H9 (cell line): ENCODE measurements at regions not wholly inside any gene's neighbourhood (a gene's known extent, or its start where the extent isn't known, plus 50 kb on each side); places are given as distances from the start of the nearest gene placed in this dataset.

Source experiments
- DNase-seq: peaks from one replicate; pipeline ENCODE4 v3.0.0-alpha.2; 2017
- H2AFZ ChIP-seq: one replicate; pipeline ENCODE4 v1.6.1; 2013; ENCODE audit warnings: mild to moderate bottlenecking, low read length, control low read depth, moderate library complexity
- H2AK5ac ChIP-seq: 2 replicates; pipeline ENCODE4 v1.6.1; 2013; ENCODE audit warnings: low read length, control low read depth, mixed read lengths; ENCODE audit not compliant: insufficient read length
- H2BK120ac ChIP-seq: one replicate; pipeline ENCODE4 v1.6.1; 2013; ENCODE audit warnings: low read depth, mild to moderate bottlenecking, low read length, control low read depth, inconsistent platforms; ENCODE audit not compliant: poor library complexity, severe bottlenecking
- H2BK12ac ChIP-seq: 2 replicates; pipeline ENCODE4 v1.6.1; 2013; ENCODE audit warnings: low read length, control low read depth, mixed read lengths, low read depth; ENCODE audit not compliant: insufficient read length
- H2BK15ac ChIP-seq: 2 replicates; pipeline ENCODE4 v1.6.1; 2013; ENCODE audit warnings: low read depth, low read length, control low read depth
- H2BK20ac ChIP-seq: one replicate; pipeline ENCODE4 v1.6.1; 2013; ENCODE audit warnings: low read depth, mild to moderate bottlenecking, low read length, control low read depth, inconsistent platforms; ENCODE audit not compliant: poor library complexity, severe bottlenecking
- H2BK5ac ChIP-seq: 2 replicates; pipeline ENCODE4 v1.6.1; 2013; ENCODE audit warnings: low read length, control low read depth, mixed read lengths; ENCODE audit not compliant: insufficient read length
- H3K14ac ChIP-seq: 2 replicates; pipeline ENCODE4 v1.6.1; 2013; ENCODE audit warnings: low read length, control low read depth; ENCODE audit not compliant: insufficient read depth
- H3K18ac ChIP-seq: 2 replicates; pipeline ENCODE4 v1.6.1; 2013; ENCODE audit warnings: low read depth, mild to moderate bottlenecking, mixed read lengths, low read length, control low read depth; ENCODE audit not compliant: insufficient read length
- H3K23ac ChIP-seq: 2 replicates; pipeline ENCODE4 v1.6.1; 2013; ENCODE audit warnings: low read length, control low read depth, mixed read lengths, low read depth; ENCODE audit not compliant: insufficient read length
- H3K23me2 ChIP-seq: 2 replicates; pipeline ENCODE4 v1.6.1; 2013; ENCODE audit warnings: low read depth, mild to moderate bottlenecking, mixed read lengths, low read length, control low read depth; ENCODE audit not compliant: insufficient read length, poor library complexity, severe bottlenecking
- H3K27ac ChIP-seq: 2 replicates; pipeline ENCODE4 v1.5.1; 2013; ENCODE audit warnings: low read length, control low read depth, mixed read lengths, low read depth; ENCODE audit not compliant: insufficient read length
- H3K27me3 ChIP-seq: 2 replicates; pipeline ENCODE4 v1.6.1; 2013; ENCODE audit warnings: low read length, control low read depth, inconsistent platforms; ENCODE audit not compliant: insufficient read depth
- H3K4ac ChIP-seq: 2 replicates; pipeline ENCODE4 v1.6.1; 2013; ENCODE audit warnings: low read depth, mild to moderate bottlenecking, control low read depth, inconsistent platforms, low read length, moderate library complexity
- H3K4me1 ChIP-seq: 2 replicates; pipeline ENCODE4 v1.6.1; 2013; ENCODE audit warnings: low read length, control low read depth, inconsistent platforms; ENCODE audit not compliant: insufficient read depth
- H3K4me2 ChIP-seq: 2 replicates; pipeline ENCODE4 v1.6.1; 2013; ENCODE audit warnings: low read length, control low read depth, mixed read lengths; ENCODE audit not compliant: insufficient read length, insufficient read depth
- H3K56ac ChIP-seq: 2 replicates; pipeline ENCODE4 v1.6.1; 2013; ENCODE audit warnings: low read depth, mild to moderate bottlenecking, mixed read lengths, low read length, control low read depth; ENCODE audit not compliant: insufficient read length
- H3K79me1 ChIP-seq: 2 replicates; pipeline ENCODE4 v1.6.1; 2013; ENCODE audit warnings: low read depth, mild to moderate bottlenecking, moderate library complexity, low read length, control low read depth, inconsistent platforms; ENCODE audit not compliant: insufficient read depth, poor library complexity, severe bottlenecking
- H3K79me2 ChIP-seq: 2 replicates; pipeline ENCODE4 v1.6.1; 2013; ENCODE audit warnings: low read length, control low read depth, inconsistent platforms; ENCODE audit not compliant: insufficient read depth
- H3K9ac ChIP-seq: 2 replicates; pipeline ENCODE4 v1.6.1; 2013; ENCODE audit warnings: low read length, control low read depth, mixed read lengths; ENCODE audit not compliant: insufficient read length; ENCODE audit errors: extremely low read depth
- H3K9me3 ChIP-seq: one replicate; pipeline ENCODE4 v1.6.1; 2013; ENCODE audit warnings: low read depth, low read length, inconsistent platforms; ENCODE audit not compliant: control insufficient read depth
- H3T11ph ChIP-seq: one replicate; pipeline ENCODE4 v1.6.1; 2013; ENCODE audit warnings: mild to moderate bottlenecking, low read length, control low read depth, inconsistent platforms
- H4K20me1 ChIP-seq: one replicate; pipeline ENCODE4 v1.6.1; 2013; ENCODE audit not compliant: control insufficient read depth, insufficient read length, insufficient read depth
- H4K5ac ChIP-seq: 2 replicates; pipeline ENCODE4 v1.6.1; 2013; ENCODE audit warnings: low read depth, mild to moderate bottlenecking, mixed read lengths, low read length, control low read depth; ENCODE audit not compliant: insufficient read length
- H4K8ac ChIP-seq: replicated peaks from 2 replicates; pipeline ENCODE4 v1.6.1; 2013; ENCODE audit warnings: low read length, control low read depth, mixed read lengths, low read depth; ENCODE audit not compliant: insufficient read length
- H4K91ac ChIP-seq: 2 replicates; pipeline ENCODE4 v1.6.1; 2013; ENCODE audit warnings: low read depth, mild to moderate bottlenecking, moderate library complexity, mixed read lengths, low read length, control low read depth; ENCODE audit not compliant: insufficient read length
- H3K27ac Mint-ChIP-seq, 3 experiments: 2 replicates in 2 of 3; 3 replicates in 1 of 3; pipeline ENCODE4 v1.8.0; 2020 to 2021; ENCODE audit warnings: mixed read lengths in 3 of 3, mild to moderate bottlenecking in 1 of 3, moderate library complexity in 1 of 3
- H3K27me3 Mint-ChIP-seq: 2 replicates; pipeline ENCODE4 v1.8.0; 2021; ENCODE audit warnings: low read depth, mild to moderate bottlenecking, moderate library complexity, mixed read lengths
- H3K36me3 Mint-ChIP-seq, 3 experiments: 2 replicates in 2 of 3; 3 replicates in 1 of 3; pipeline ENCODE4 v1.8.0; 2020 to 2021; ENCODE audit warnings: low read depth in 3 of 3, mixed read lengths in 3 of 3; ENCODE audit not compliant: insufficient read depth in 1 of 3
- H3K4me1 Mint-ChIP-seq, 2 experiments: 2 replicates each; pipeline ENCODE4 v1.8.0; 2020; ENCODE audit warnings: mixed read lengths in 2 of 2
- H3K4me3 Mint-ChIP-seq, 2 experiments: 2 replicates in 1 of 2; 3 replicates in 1 of 2; pipeline ENCODE4 v1.8.0; 2020 to 2021; ENCODE audit warnings: mild to moderate bottlenecking in 2 of 2, mixed read lengths in 2 of 2, moderate library complexity in 1 of 2
- H3K9me3 Mint-ChIP-seq, 2 experiments: 2 replicates in 1 of 2; 3 replicates in 1 of 2; pipeline ENCODE4 v1.8.0; 2020; ENCODE audit warnings: mild to moderate bottlenecking in 2 of 2, mixed read lengths in 2 of 2, moderate library complexity in 1 of 2
- CTCF ChIP-seq: fragments of 200-600 bp; sonication (generic); conservative IDR thresholded peaks from 3 replicates; pipeline ENCODE4 v1.8.0; 2021; ENCODE audit warnings: antibody characterized with exemption, mild to moderate bottlenecking
- WGBS: extraction: QIAGEN DNeasy Blood & Tissue Kit; methylation state at CpG from one replicate; pipeline ENCODE4 v1.1.7; 2013; ENCODE audit warnings: missing lambda C conversion rate, low lambda C conversion rate, mixed read lengths; ENCODE audit not compliant: insufficient read length; ENCODE audit errors: extremely low coverage; 5-methylcytosine and 5-hydroxymethylcytosine counted together

DNA sequence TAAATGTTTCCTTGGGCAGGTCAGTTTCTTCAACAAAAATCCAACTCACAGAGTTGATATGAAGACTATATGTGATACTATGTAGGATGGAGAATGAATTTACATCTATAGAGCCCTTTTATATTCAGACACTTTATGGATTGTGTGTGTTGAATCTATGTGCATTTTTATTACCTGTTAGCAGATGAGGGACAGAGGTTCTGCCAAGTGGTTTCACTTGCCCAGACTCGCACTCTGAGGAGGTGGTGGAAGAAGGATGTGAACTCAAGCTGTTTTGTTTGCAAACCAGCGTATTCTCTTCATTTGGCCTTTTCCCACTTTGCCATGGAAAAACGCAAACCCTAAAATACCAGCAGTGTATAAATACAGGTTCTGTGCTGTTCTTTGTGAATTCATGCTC, 237.6 kb downstream of the TDRD15 start:
- Histone ChIP-seq H3K79me2 (no peaks in the 10 kb centered on the region), H3K14ac (no peak overlapping the region), H3K4me2 (no peak overlapping the region), H3K9ac (no peak overlapping the region), H2AK5ac (no peak overlapping the region), H3K23ac (no peak overlapping the region), H4K91ac (no peak overlapping the region), H2BK5ac (no peak overlapping the region), H4K20me1 (no peaks in the 10 kb centered on the region), H4K8ac (no peak overlapping the region), H3K27ac (no peak overlapping the region), H3K23me2 (no peaks in the 10 kb centered on the region), H4K5ac (no peak overlapping the region), H3K27me3 (no peaks in the 10 kb centered on the region), H2BK20ac (no peak overlapping the region), H2BK120ac (no peak overlapping the region), H2BK12ac (no peak overlapping the region), H3K79me1 (no peaks in the 10 kb centered on the region), H3K9me3 (no peaks in the 10 kb centered on the region), H3T11ph (no peak overlapping the region), H3K56ac (no peak overlapping the region), H3K4ac (no peak overlapping the region), H3K18ac (no peak overlapping the region), H3K4me1 (no peaks in the 10 kb centered on the region), H2BK15ac (no peak overlapping the region), H2AFZ (no peak overlapping the region)
- peaks cover 0 to 4% (median 0%) of the 10 kb centered on the region in 3 experiments; a peak in 1 of 7 replicates for H3K36me3 Mint-ChIP-seq
- H3K27ac Mint-ChIP-seq, result no peak overlapping the region
- H3K27me3 Mint-ChIP-seq, result no peaks in the 10 kb centered on the region
- no peak for DNase-seq
- H3K4me3 Mint-ChIP-seq, result no peak overlapping the region
- WGBS, result no CpG with 5 or more reads among the region's 3 CpGs
- peaks cover 11 to 15% of the 10 kb centered on the region in 2 experiments for H3K4me1 Mint-ChIP-seq
- peaks cover 5 to 7% of the 10 kb centered on the region in 2 experiments; a peak in 3 of 5 replicates for H3K9me3 Mint-ChIP-seq
- no peak for TF ChIP-seq CTCF
